ENCODE measurements at regions not wholly inside any gene's neighbourhood (a gene's known extent, or its start where the extent isn't known, plus 50 kb on each side); places are given as distances from the start of the nearest gene placed in this dataset.

- TF ChIP-seq YY1 (IDR thresholded peaks at IDR 0.05; ENCODE audit: insufficient read depth, insufficient read length) = no peak
- no peak for TF ChIP-seq ZNF274 (IDR thresholded peaks at IDR 0.05; ENCODE audit: low read depth, low read length)
- TF ChIP-seq SUZ12 (IDR thresholded peaks at IDR 0.05; ENCODE audit: extremely low read depth, insufficient read depth, insufficient read length) = no peak
- no peaks in the 10 kb centered on the region for H3K36me3 ChIP-seq (ENCODE audit: insufficient read depth, insufficient read length, low read length)
- DNase-seq (ENCODE audit: low read depth, low spot score) = peak; percentile 63
- H3K9me3 ChIP-seq (ENCODE audit: insufficient read depth, low read length) = no peaks in the 10 kb centered on the region
- H3K9ac ChIP-seq (ENCODE audit: insufficient read length, low read depth) = no peak overlapping the region
- H3K27me3 ChIP-seq (ENCODE audit: insufficient read depth, insufficient read length) = no peaks in the 10 kb centered on the region
- no peaks in the 10 kb centered on the region for H3K4me1 ChIP-seq (ENCODE audit: insufficient read depth, insufficient read length)
- no peak overlapping the region for H3K4me3 ChIP-seq (ENCODE audit: insufficient read length, low read depth)
Measured at GRCh38 chr2:198374375-198375082, 570.1 kb downstream of the PLCL1 start.

- H3K9ac ChIP-seq (ENCODE audit: insufficient read length, low read depth) = no peak overlapping the region
- no peaks in the 10 kb centered on the region for H3K36me3 ChIP-seq (ENCODE audit: insufficient read depth, insufficient read length, low read length)
- H3K27me3 ChIP-seq (ENCODE audit: insufficient read depth, insufficient read length) = no peaks in the 10 kb centered on the region
- TF ChIP-seq SUZ12 (IDR thresholded peaks at IDR 0.05; ENCODE audit: extremely low read depth, insufficient read depth, insufficient read length) (no peak), YY1 (IDR thresholded peaks at IDR 0.05; ENCODE audit: insufficient read depth, insufficient read length) (no peak), ZNF274 (IDR thresholded peaks at IDR 0.05; ENCODE audit: low read depth, low read length) (no peak)
- H3K4me3 ChIP-seq (ENCODE audit: insufficient read length, low read depth) = no peak overlapping the region
- no peak for DNase-seq (ENCODE audit: low read depth, low spot score)
- H3K4me1 ChIP-seq (ENCODE audit: insufficient read depth, insufficient read length) = no peaks in the 10 kb centered on the region
- no peaks in the 10 kb centered on the region for H3K9me3 ChIP-seq (ENCODE audit: insufficient read depth, low read length)
Measured at GRCh38 chr2:198371921-198372543, 567.6 kb downstream of the PLCL1 start.

GRCh38 chr2:198371329-198371728 is 566.9 kb downstream of the PLCL1 start:
- Histone ChIP-seq H3K36me3 (ENCODE audit: insufficient read depth, insufficient read length, low read length) (no peaks in the 10 kb centered on the region), H3K4me3 (ENCODE audit: insufficient read length, low read depth) (no peak overlapping the region), H3K27me3 (ENCODE audit: insufficient read depth, insufficient read length) (no peaks in the 10 kb centered on the region), H3K9ac (ENCODE audit: insufficient read length, low read depth) (no peak overlapping the region), H3K4me1 (ENCODE audit: insufficient read depth, insufficient read length) (no peaks in the 10 kb centered on the region), H3K9me3 (ENCODE audit: insufficient read depth, low read length) (no peaks in the 10 kb centered on the region)
- TF ChIP-seq ZNF274 (IDR thresholded peaks at IDR 0.05; ENCODE audit: low read depth, low read length) (no peak), SUZ12 (IDR thresholded peaks at IDR 0.05; ENCODE audit: extremely low read depth, insufficient read depth, insufficient read length) (no peak), YY1 (IDR thresholded peaks at IDR 0.05; ENCODE audit: insufficient read depth, insufficient read length) (no peak)
- no peak for DNase-seq (ENCODE audit: low read depth, low spot score)

- Histone ChIP-seq H3K4me3 (ENCODE audit: insufficient read length, low read depth) (no peak overlapping the region), H3K27me3 (ENCODE audit: insufficient read depth, insufficient read length) (no peaks in the 10 kb centered on the region), H3K4me1 (ENCODE audit: insufficient read depth, insufficient read length) (no peaks in the 10 kb centered on the region), H3K36me3 (ENCODE audit: insufficient read depth, insufficient read length, low read length) (no peaks in the 10 kb centered on the region), H3K9ac (ENCODE audit: insufficient read length, low read depth) (no peak overlapping the region), H3K9me3 (ENCODE audit: insufficient read depth, low read length) (no peaks in the 10 kb centered on the region)
- TF ChIP-seq SUZ12 (IDR thresholded peaks at IDR 0.05; ENCODE audit: extremely low read depth, insufficient read depth, insufficient read length) (no peak), YY1 (IDR thresholded peaks at IDR 0.05; ENCODE audit: insufficient read depth, insufficient read length) (no peak), ZNF274 (IDR thresholded peaks at IDR 0.05; ENCODE audit: low read depth, low read length) (no peak)
- no peak for DNase-seq (ENCODE audit: low read depth, low spot score)
Measured at GRCh38 chr2:198368089-198368488, 563.7 kb downstream of the PLCL1 start.

GRCh38 chr2:198362740-198363139 is 558.3 kb downstream of the PLCL1 start:
- DNase-seq (ENCODE audit: low read depth, low spot score) = no peak
- H3K27me3 ChIP-seq (ENCODE audit: insufficient read depth, insufficient read length) = no peaks in the 10 kb centered on the region

GRCh38 chr2:198359308-198359707 is 554.9 kb downstream of the PLCL1 start:
- H3K4me3 ChIP-seq (ENCODE audit: insufficient read length, low read depth) = no peak overlapping the region
- no peaks in the 10 kb centered on the region for H3K9me3 ChIP-seq (ENCODE audit: insufficient read depth, low read length)
- no peak overlapping the region for H3K9ac ChIP-seq (ENCODE audit: insufficient read length, low read depth)
- TF ChIP-seq YY1 (IDR thresholded peaks at IDR 0.05; ENCODE audit: insufficient read depth, insufficient read length) (no peak), SUZ12 (IDR thresholded peaks at IDR 0.05; ENCODE audit: extremely low read depth, insufficient read depth, insufficient read length) (no peak), ZNF274 (IDR thresholded peaks at IDR 0.05; ENCODE audit: low read depth, low read length) (no peak)
- DNase-seq (ENCODE audit: low read depth, low spot score) = no peak
- no peaks in the 10 kb centered on the region for H3K4me1 ChIP-seq (ENCODE audit: insufficient read depth, insufficient read length)
- no peaks in the 10 kb centered on the region for H3K27me3 ChIP-seq (ENCODE audit: insufficient read depth, insufficient read length)
- H3K36me3 ChIP-seq (ENCODE audit: insufficient read depth, insufficient read length, low read length) = no peaks in the 10 kb centered on the region

More at GRCh38 chr2:198362740-198363139, 558.3 kb downstream of the PLCL1 start:
- Histone ChIP-seq H3K4me3 (ENCODE audit: insufficient read length, low read depth) (no peak overlapping the region), H3K4me1 (ENCODE audit: insufficient read depth, insufficient read length) (no peaks in the 10 kb centered on the region), H3K9ac (ENCODE audit: insufficient read length, low read depth) (no peak overlapping the region), H3K36me3 (ENCODE audit: insufficient read depth, insufficient read length, low read length) (no peaks in the 10 kb centered on the region), H3K9me3 (ENCODE audit: insufficient read depth, low read length) (no peaks in the 10 kb centered on the region)
- no peak for TF ChIP-seq SUZ12 (IDR thresholded peaks at IDR 0.05; ENCODE audit: extremely low read depth, insufficient read depth, insufficient read length)
- TF ChIP-seq YY1 (IDR thresholded peaks at IDR 0.05; ENCODE audit: insufficient read depth, insufficient read length) = no peak
- TF ChIP-seq ZNF274 (IDR thresholded peaks at IDR 0.05; ENCODE audit: low read depth, low read length) = no peak

- Histone ChIP-seq H3K4me3 (ENCODE audit: insufficient read length, low read depth) (no peak overlapping the region), H3K9ac (ENCODE audit: insufficient read length, low read depth) (no peak overlapping the region), H3K36me3 (ENCODE audit: insufficient read depth, insufficient read length, low read length) (no peaks in the 10 kb centered on the region), H3K27me3 (ENCODE audit: insufficient read depth, insufficient read length) (no peaks in the 10 kb centered on the region), H3K4me1 (ENCODE audit: insufficient read depth, insufficient read length) (no peaks in the 10 kb centered on the region), H3K9me3 (ENCODE audit: insufficient read depth, low read length) (no peaks in the 10 kb centered on the region)
- TF ChIP-seq SUZ12 (IDR thresholded peaks at IDR 0.05; ENCODE audit: extremely low read depth, insufficient read depth, insufficient read length) = no peak
- no peak for TF ChIP-seq YY1 (IDR thresholded peaks at IDR 0.05; ENCODE audit: insufficient read depth, insufficient read length)
- TF ChIP-seq ZNF274 (IDR thresholded peaks at IDR 0.05; ENCODE audit: low read depth, low read length) = no peak
- no peak for DNase-seq (ENCODE audit: low read depth, low spot score)
Measured at GRCh38 chr2:198356157-198356556, 551.8 kb downstream of the PLCL1 start.
